ENCODE measurements at regions not wholly inside any gene's neighbourhood (a gene's known extent, or its start where the extent isn't known, plus 50 kb on each side); places are given as distances from the start of the nearest gene placed in this dataset.

DNA sequence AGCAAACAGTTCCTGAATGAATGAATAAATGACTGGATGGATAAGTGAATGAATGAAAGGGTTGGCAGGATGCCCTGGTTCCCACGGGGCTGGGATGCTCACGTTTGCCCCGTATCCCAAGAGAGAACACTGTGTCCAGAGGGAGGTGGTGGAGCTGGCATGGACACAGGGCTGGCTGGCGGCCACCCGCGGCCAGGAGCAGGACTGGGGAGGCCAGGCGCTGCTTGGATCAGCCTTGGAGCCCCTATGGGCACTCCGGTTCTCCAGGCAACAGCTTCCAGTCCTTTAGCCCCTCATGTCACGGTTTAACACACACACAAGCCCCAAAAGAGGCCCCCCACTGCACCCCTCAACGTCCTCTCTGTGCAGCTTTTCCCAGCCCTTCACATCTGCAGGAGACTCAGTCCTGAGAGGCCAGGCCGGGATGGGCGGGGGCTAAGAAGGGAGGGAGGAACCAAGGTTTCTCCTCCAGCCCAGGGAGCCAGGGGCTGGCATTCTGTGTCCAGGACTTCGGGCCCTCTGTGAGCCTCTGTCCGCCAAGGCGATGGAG, 86.0 kb upstream of the ALDH1L1 start:
- Mint-ChIP-seq H3K27ac (ENCODE audit: unreplicated experiment) (no peak overlapping the region), H3K4me1 (ENCODE audit: unreplicated experiment) (peaks cover 54% of the 10 kb centered on the region), H3K36me3 (ENCODE audit: unreplicated experiment) (no peaks in the 10 kb centered on the region), H3K4me3 (ENCODE audit: unreplicated experiment) (no peak overlapping the region), H3K9me3 (ENCODE audit: unreplicated experiment) (peaks cover 9% of the 10 kb centered on the region), H3K27me3 (ENCODE audit: unreplicated experiment) (no peaks in the 10 kb centered on the region)
- DNase-seq (ENCODE audit: extremely low spot score, unreplicated experiment) = peak; percentile 84
- TF ChIP-seq, protein P1, sequence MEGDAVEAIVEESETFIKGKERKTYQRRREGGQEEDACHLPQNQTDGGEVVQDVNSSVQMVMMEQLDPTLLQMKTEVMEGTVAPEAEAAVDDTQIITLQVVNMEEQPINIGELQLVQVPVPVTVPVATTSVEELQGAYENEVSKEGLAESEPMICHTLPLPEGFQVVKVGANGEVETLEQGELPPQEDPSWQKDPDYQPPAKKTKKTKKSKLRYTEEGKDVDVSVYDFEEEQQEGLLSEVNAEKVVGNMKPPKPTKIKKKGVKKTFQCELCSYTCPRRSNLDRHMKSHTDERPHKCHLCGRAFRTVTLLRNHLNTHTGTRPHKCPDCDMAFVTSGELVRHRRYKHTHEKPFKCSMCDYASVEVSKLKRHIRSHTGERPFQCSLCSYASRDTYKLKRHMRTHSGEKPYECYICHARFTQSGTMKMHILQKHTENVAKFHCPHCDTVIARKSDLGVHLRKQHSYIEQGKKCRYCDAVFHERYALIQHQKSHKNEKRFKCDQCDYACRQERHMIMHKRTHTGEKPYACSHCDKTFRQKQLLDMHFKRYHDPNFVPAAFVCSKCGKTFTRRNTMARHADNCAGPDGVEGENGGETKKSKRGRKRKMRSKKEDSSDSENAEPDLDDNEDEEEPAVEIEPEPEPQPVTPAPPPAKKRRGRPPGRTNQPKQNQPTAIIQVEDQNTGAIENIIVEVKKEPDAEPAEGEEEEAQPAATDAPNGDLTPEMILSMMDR (IDR thresholded peaks at IDR 0.05) = no peak

GRCh38 chr3:126264952-126265351, 84.6 kb upstream of the ALDH1L1 start:
- TF ChIP-seq, protein P1 (IDR thresholded peaks at IDR 0.05) = no peak
- peaks cover 46% of the 10 kb centered on the region for H3K4me1 Mint-ChIP-seq (ENCODE audit: unreplicated experiment)

DNA sequence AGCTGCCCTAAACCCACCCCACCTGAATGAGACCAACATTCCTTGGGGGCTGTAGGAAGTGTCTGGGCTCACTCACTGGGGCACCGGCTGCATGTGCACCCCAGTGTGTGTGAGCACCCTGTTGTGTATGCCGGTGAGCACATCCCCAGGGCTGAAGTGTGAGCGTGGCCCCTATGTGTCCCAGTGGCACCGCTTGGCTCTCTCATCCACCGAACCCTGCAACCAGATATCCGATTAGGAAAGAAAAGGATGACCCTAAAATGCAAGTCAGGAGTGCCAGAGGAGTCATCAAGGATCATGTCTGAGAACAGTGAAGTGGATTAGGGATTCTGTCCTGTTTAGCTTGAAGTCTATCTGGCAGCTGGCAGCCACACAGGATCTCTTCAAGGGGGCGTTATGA, 84.0 kb upstream of the ALDH1L1 start:
- Mint-ChIP-seq H3K4me1 (ENCODE audit: unreplicated experiment) (peaks cover 41% of the 10 kb centered on the region), H3K9me3 (ENCODE audit: unreplicated experiment) (peaks cover 9% of the 10 kb centered on the region), H3K4me3 (ENCODE audit: unreplicated experiment) (no peak overlapping the region), H3K27ac (ENCODE audit: unreplicated experiment) (no peak overlapping the region), H3K36me3 (ENCODE audit: unreplicated experiment) (no peaks in the 10 kb centered on the region), H3K27me3 (ENCODE audit: unreplicated experiment) (no peaks in the 10 kb centered on the region)
- TF ChIP-seq, protein P1 (IDR thresholded peaks at IDR 0.05) = no peak
- no peak for DNase-seq (ENCODE audit: extremely low spot score, unreplicated experiment)

More at GRCh38 chr3:126264952-126265351, 84.6 kb upstream of the ALDH1L1 start:
- Mint-ChIP-seq H3K9me3 (ENCODE audit: unreplicated experiment) (peaks cover 9% of the 10 kb centered on the region), H3K4me3 (ENCODE audit: unreplicated experiment) (no peak overlapping the region), H3K27me3 (ENCODE audit: unreplicated experiment) (no peaks in the 10 kb centered on the region), H3K27ac (ENCODE audit: unreplicated experiment) (no peak overlapping the region), H3K36me3 (ENCODE audit: unreplicated experiment) (no peaks in the 10 kb centered on the region)
- no peak for DNase-seq (ENCODE audit: extremely low spot score, unreplicated experiment)

DNA sequence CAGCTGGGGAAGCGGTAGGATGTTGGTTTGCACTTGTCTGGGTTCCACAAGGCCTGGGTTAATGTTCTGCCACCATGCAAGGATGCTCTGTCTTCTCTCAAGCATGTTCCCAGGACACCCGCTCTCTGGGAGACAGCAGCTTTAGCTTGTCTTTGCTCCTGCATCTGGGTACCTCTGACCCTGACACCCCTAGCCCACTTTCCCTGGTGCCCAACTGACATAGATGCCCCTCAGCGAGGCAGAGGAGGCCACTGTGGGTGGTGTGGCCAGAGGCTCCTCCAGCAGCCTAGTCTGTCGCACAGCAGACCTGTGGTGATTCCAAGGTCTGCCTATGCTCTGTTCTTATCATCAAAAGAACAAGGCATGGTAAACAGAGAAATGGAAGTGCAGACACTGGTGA, 83.6 kb upstream of the ALDH1L1 start:
- Mint-ChIP-seq H3K27me3 (ENCODE audit: unreplicated experiment) (no peaks in the 10 kb centered on the region), H3K4me1 (ENCODE audit: unreplicated experiment) (peaks cover 40% of the 10 kb centered on the region), H3K27ac (ENCODE audit: unreplicated experiment) (no peak overlapping the region), H3K9me3 (ENCODE audit: unreplicated experiment) (peaks cover 9% of the 10 kb centered on the region), H3K36me3 (ENCODE audit: unreplicated experiment) (no peaks in the 10 kb centered on the region), H3K4me3 (ENCODE audit: unreplicated experiment) (no peak overlapping the region)
- TF ChIP-seq, protein P1 (IDR thresholded peaks at IDR 0.05) = no peak
- DNase-seq (ENCODE audit: extremely low spot score, unreplicated experiment) = no peak

DNA sequence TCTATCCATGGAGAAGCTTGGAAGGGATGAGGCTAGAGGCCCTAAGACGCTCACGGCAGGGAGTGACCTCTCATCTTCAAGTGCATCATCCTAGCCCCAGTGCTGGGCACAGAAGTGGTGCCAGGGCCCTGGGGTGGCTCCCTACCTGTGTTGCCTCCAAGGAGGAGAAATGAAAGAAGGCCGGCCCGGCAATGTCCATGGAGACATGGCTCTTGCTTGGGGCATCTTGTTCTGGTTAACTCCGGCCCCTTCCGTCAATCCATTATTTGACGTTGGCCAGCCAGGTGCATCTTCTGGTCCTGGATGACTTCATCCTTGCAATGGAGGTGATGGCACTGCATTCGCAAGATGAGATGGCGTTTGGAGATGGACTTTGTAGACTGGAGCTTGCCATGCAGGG, 83.2 kb upstream of the ALDH1L1 start:
- peaks cover 44% of the 10 kb centered on the region for H3K4me1 Mint-ChIP-seq (ENCODE audit: unreplicated experiment)
- no peak overlapping the region for H3K27ac Mint-ChIP-seq (ENCODE audit: unreplicated experiment)
- DNase-seq (ENCODE audit: extremely low spot score, unreplicated experiment) = peak; percentile 75
- H3K27me3 Mint-ChIP-seq (ENCODE audit: unreplicated experiment) = no peaks in the 10 kb centered on the region
- TF ChIP-seq, protein P1 (IDR thresholded peaks at IDR 0.05) = no peak
- H3K36me3 Mint-ChIP-seq (ENCODE audit: unreplicated experiment) = no peaks in the 10 kb centered on the region
- peaks cover 9% of the 10 kb centered on the region for H3K9me3 Mint-ChIP-seq (ENCODE audit: unreplicated experiment)
- H3K4me3 Mint-ChIP-seq (ENCODE audit: unreplicated experiment) = no peak overlapping the region

All from osteocyte (in vitro differentiated cells).